Mesenchymal stem cell (in vitro differentiated cells and primary cell): ENCODE measurements at regions not wholly inside any gene's neighbourhood (a gene's known extent, or its start where the extent isn't known, plus 50 kb on each side); places are given as distances from the start of the nearest gene placed in this dataset.
"Not testable (repeated sequence)": the region's sequence is repeated elsewhere in the genome, so short reads cannot be mapped to it uniquely, and the experiment has no call there.

Experiments
- DNase-seq: peaks from one replicate; pipeline ENCODE4 v3.0.0-alpha.2; 2013
- H2AFZ ChIP-seq: one replicate; pipeline ENCODE4 v1.6.1; 2013; ENCODE audit warnings: low read depth, mild to moderate bottlenecking, control low read depth, inconsistent platforms, low read length, moderate library complexity
- H2AK5ac ChIP-seq: 2 replicates; pipeline ENCODE4 v1.6.1; 2013; ENCODE audit warnings: low read length, moderate library complexity, mild to moderate bottlenecking, inconsistent platforms; ENCODE audit not compliant: severe bottlenecking
- H2BK120ac ChIP-seq: one replicate; pipeline ENCODE4 v1.6.1; 2013; ENCODE audit warnings: low read depth, mild to moderate bottlenecking, inconsistent platforms, low read length, moderate library complexity
- H2BK12ac ChIP-seq, 2 experiments: one replicate each; pipeline ENCODE4 v1.6.1; 2013; ENCODE audit warnings: inconsistent platforms in 2 of 2, low read length in 2 of 2, mild to moderate bottlenecking in 2 of 2, moderate library complexity in 2 of 2, control low read depth in 1 of 2
- H2BK15ac ChIP-seq: one replicate; pipeline ENCODE4 v1.6.1; 2013; ENCODE audit warnings: mild to moderate bottlenecking, low read depth, inconsistent platforms; ENCODE audit not compliant: poor library complexity, severe bottlenecking
- H2BK5ac ChIP-seq: 2 replicates; pipeline ENCODE4 v1.6.1; 2013; ENCODE audit warnings: low read depth, mild to moderate bottlenecking, low read length, control low read depth, inconsistent platforms; ENCODE audit not compliant: poor library complexity, severe bottlenecking
- H3K14ac ChIP-seq, 2 experiments: one replicate each; pipeline ENCODE4 v1.6.1; 2013; ENCODE audit warnings: inconsistent platforms in 2 of 2, low read length in 2 of 2, control low read depth in 1 of 2, mild to moderate bottlenecking in 1 of 2, moderate library complexity in 1 of 2
- H3K18ac ChIP-seq, 2 experiments: one replicate each; pipeline ENCODE4 v1.6.1; 2013; ENCODE audit warnings: inconsistent platforms in 2 of 2, low read length in 2 of 2, control low read depth in 1 of 2, low read depth in 1 of 2, mild to moderate bottlenecking in 1 of 2
- H3K23ac ChIP-seq, 2 experiments: one replicate each; pipeline ENCODE4 v1.6.1; 2013; ENCODE audit warnings: inconsistent platforms in 2 of 2, low read length in 2 of 2, mild to moderate bottlenecking in 2 of 2, moderate library complexity in 2 of 2, control low read depth in 1 of 2
- H3K27ac ChIP-seq: 2 replicates; pipeline ENCODE4 v1.5.1; 2013; ENCODE audit warnings: mild to moderate bottlenecking, moderate library complexity, low read length, control low read depth, inconsistent platforms; ENCODE audit not compliant: poor library complexity, severe bottlenecking
- H3K27me3 ChIP-seq, 2 experiments: 2 replicates each; pipeline versions ENCODE4 v1.6.1 to v1.7.0; 2013; ENCODE audit warnings: low read length in 2 of 2, mild to moderate bottlenecking in 2 of 2, moderate library complexity in 2 of 2, control low read depth in 1 of 2, inconsistent platforms in 1 of 2; ENCODE audit not compliant: control insufficient read depth in 1 of 2, insufficient read depth in 1 of 2
- H3K36me3 ChIP-seq, 2 experiments: 2 replicates each; pipeline versions ENCODE4 v1.6.1 to v1.7.0; 2013; ENCODE audit warnings: low read length in 2 of 2, control low read depth in 1 of 2, inconsistent platforms in 1 of 2, low read depth in 1 of 2, mild to moderate bottlenecking in 1 of 2; ENCODE audit not compliant: insufficient read depth in 2 of 2, control insufficient read depth in 1 of 2
- H3K4ac ChIP-seq, 2 experiments: one replicate each; pipeline ENCODE4 v1.6.1; 2013; ENCODE audit warnings: inconsistent platforms in 2 of 2, low read length in 2 of 2, mild to moderate bottlenecking in 2 of 2, moderate library complexity in 2 of 2, control low read depth in 1 of 2, low read depth in 1 of 2
- H3K4me1 ChIP-seq: 2 replicates; pipeline ENCODE4 v1.6.1; 2013; ENCODE audit warnings: low read depth, low read length, control low read depth; ENCODE audit not compliant: control insufficient read depth, insufficient read depth
- H3K4me2 ChIP-seq: 2 replicates; pipeline ENCODE4 v1.6.1; 2013; ENCODE audit warnings: low read length, mild to moderate bottlenecking, inconsistent platforms; ENCODE audit not compliant: poor library complexity, severe bottlenecking
- H3K4me3 ChIP-seq, 2 experiments: 2 replicates each; pipeline versions ENCODE4 v1.5.1 to v1.7.0; 2013; ENCODE audit warnings: low read length in 2 of 2, mild to moderate bottlenecking in 2 of 2, control low read depth in 1 of 2, low read depth in 1 of 2; ENCODE audit not compliant: insufficient read depth in 1 of 2
- H3K79me1 ChIP-seq: replicated peaks from 2 replicates; pipeline ENCODE4 v1.6.1; 2013; ENCODE audit warnings: mild to moderate bottlenecking, control low read depth, low read length, inconsistent platforms; ENCODE audit not compliant: poor library complexity, severe bottlenecking
- H3K9ac ChIP-seq: 2 replicates; pipeline ENCODE4 v1.7.0; 2013; ENCODE audit warnings: mild to moderate bottlenecking, low read length, moderate library complexity
- H3K9me3 ChIP-seq: 2 replicates; pipeline ENCODE4 v1.7.0; 2013; ENCODE audit warnings: mild to moderate bottlenecking, low read length; ENCODE audit not compliant: control insufficient read depth
- H4K8ac ChIP-seq: one replicate; pipeline ENCODE4 v1.6.1; 2013; ENCODE audit warnings: inconsistent platforms, mild to moderate bottlenecking, low read length, moderate library complexity
- H4K91ac ChIP-seq: one replicate; pipeline ENCODE4 v1.6.1; 2013; ENCODE audit warnings: mild to moderate bottlenecking, low read length, inconsistent platforms
- WGBS: methylation state at CpG from one replicate; pipeline ENCODE4 v1.1.7; 2013; ENCODE audit warnings: mixed read lengths; 5-methylcytosine and 5-hydroxymethylcytosine counted together

DNA sequence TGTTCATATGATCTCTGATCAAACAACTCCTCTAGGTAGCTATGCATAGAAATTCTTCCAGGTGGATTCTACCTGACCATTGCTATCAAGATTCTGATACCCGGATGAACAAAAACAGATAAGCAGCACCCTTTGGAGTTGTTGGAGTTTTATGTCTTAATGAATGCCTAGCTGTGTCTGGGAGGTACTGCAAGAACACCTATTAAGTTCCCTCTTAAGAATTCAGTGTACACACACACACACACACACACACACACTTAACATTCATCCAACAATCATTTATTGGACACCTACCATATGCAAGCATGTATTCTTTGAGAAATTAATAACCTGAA, 58.1 kb upstream of the FNDC3B start:
- no peak overlapping the region for H4K91ac ChIP-seq
- H3K18ac ChIP-seq, result no peak overlapping the region

DNA sequence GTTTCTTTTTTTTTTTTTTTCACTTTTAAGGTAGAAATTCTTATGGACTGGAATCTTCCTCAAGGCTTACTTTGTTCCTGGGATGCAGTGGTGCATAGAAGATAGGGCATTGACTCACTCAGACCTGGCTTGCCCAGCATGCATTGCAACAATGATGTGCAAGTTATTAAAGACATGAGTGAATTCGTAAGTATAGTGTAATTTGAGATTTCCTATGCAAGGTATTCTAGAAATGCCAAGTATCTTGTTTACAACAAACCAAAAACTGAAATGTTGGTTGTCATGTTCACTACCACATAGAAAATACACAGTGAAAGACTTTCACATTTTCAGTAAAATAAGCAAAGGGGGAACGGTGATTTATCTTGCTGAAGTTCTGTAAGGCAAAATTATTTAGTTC, 56.5 kb upstream of the FNDC3B start:
- no peak overlapping the region for H3K4ac ChIP-seq
- no peak overlapping the region for H2AK5ac ChIP-seq
- H2BK12ac ChIP-seq, result no peak overlapping the region
- H3K36me3 ChIP-seq, result no peaks in the 10 kb centered on the region
- no peak overlapping the region for H2BK5ac ChIP-seq
- H2BK120ac ChIP-seq, result no peak overlapping the region
- 60% methylated on average over 1 of the region's 2 CpGs for WGBS
- H3K27me3 ChIP-seq, result no peaks in the 10 kb centered on the region
- H2BK15ac ChIP-seq, result no peak overlapping the region
- peak overlapping the region; percentile 48 for H3K9ac ChIP-seq
- no peaks in the 10 kb centered on the region for H3K79me1 ChIP-seq
- H3K27ac ChIP-seq, result peak overlapping the region; percentile 16
- H3K18ac ChIP-seq, result no peak overlapping the region
- no peak overlapping the region for H3K4me2 ChIP-seq
- H3K4me3 ChIP-seq, result no peak overlapping the region
- no peak overlapping the region for H4K91ac ChIP-seq
- H3K23ac ChIP-seq, result no peak overlapping the region
- no peak overlapping the region for H3K14ac ChIP-seq
- no peak overlapping the region for H2AFZ ChIP-seq
- H3K4me1 ChIP-seq, result no peaks in the 10 kb centered on the region
- H4K8ac ChIP-seq, result no peak overlapping the region
- H3K9me3 ChIP-seq, result no peaks in the 10 kb centered on the region
- peak; percentile 52 for DNase-seq

More for the DNA sequence above, 58.1 kb upstream of the FNDC3B start:
- no peak overlapping the region for H3K4me3 ChIP-seq
- H3K36me3 ChIP-seq, result no peaks in the 10 kb centered on the region
- H3K23ac ChIP-seq, result no peak overlapping the region
- no peaks in the 10 kb centered on the region for H3K27me3 ChIP-seq
- no peak overlapping the region for H2AFZ ChIP-seq
- H3K9me3 ChIP-seq, result no peaks in the 10 kb centered on the region
- no peaks in the 10 kb centered on the region for H3K79me1 ChIP-seq
- DNase-seq, result no peak
- no peak overlapping the region for H3K9ac ChIP-seq
- WGBS, result no CpG with 5 or more reads among the region's 1 CpG
- no peak overlapping the region for H2AK5ac ChIP-seq
- no peak overlapping the region for H4K8ac ChIP-seq
- H2BK5ac ChIP-seq, result no peak overlapping the region
- no peak overlapping the region for H3K14ac ChIP-seq
- H2BK12ac ChIP-seq, result no peak overlapping the region
- H3K4ac ChIP-seq, result no peak overlapping the region
- no peak overlapping the region for H2BK15ac ChIP-seq
- H3K4me1 ChIP-seq, result no peaks in the 10 kb centered on the region
- H3K4me2 ChIP-seq, result no peak overlapping the region
- no peak overlapping the region for H2BK120ac ChIP-seq
- H3K27ac ChIP-seq, result no peak overlapping the region

DNA sequence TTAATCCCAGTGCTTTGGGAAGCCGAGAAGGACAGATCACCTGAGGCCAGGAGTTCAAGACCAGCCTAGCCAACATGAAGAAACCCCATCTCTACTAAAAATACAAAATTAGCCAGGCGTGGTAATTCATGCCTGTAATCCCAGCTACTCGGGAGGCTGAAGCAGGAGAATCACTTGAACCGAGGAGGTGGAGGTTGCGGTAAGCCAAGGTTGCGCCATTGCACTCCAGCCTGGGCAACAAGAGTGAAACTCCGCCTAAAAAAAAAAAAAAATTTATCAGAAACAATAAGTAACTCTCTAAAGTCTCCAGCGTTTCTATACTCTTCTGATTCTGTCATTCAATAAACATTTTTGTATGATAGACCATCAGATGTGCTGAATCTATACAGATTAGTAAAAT, 55.7 kb upstream of the FNDC3B start:
- Histone ChIP-seq H2BK12ac (peak overlapping the region in 1 of 2 experiments; percentile 42), H4K8ac (peak overlapping the region; percentile 22)
- WGBS, result 90% methylated on average over 7 of the region's 8 CpGs
- not testable (repeated sequence) for H3K4me2 ChIP-seq, H3K18ac ChIP-seq, H2BK15ac ChIP-seq, H3K36me3 ChIP-seq, H3K79me1 ChIP-seq, H4K91ac ChIP-seq, H3K4me3 ChIP-seq, H3K27me3 ChIP-seq, H3K23ac ChIP-seq, H2AK5ac ChIP-seq, H2BK5ac ChIP-seq, H3K9ac ChIP-seq, H3K4me1 ChIP-seq, H2BK120ac ChIP-seq, H3K4ac ChIP-seq, DNase-seq, H3K14ac ChIP-seq, H2AFZ ChIP-seq, H3K27ac ChIP-seq, H3K9me3 ChIP-seq

DNA sequence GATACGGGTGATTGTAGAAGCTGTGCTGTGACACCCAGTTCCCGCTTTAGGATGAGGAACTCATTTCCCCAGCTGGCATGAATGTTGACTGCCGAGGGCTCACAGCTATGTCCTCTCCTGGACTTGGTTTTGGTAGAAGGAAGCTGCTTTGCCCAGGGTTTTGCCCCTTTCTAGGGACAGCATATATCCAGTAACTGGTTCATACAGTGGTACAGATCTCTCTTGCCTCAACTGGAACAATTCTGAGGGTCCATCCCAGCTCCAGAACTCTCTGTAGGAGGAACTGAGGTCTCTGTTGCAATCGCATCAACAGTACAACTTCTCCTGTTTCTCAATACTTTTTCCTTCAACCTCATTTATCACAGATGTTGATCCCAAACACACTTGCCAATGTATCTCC, 54.5 kb upstream of the FNDC3B start:
- H3K4me3 ChIP-seq, result no peak overlapping the region
- H3K27me3 ChIP-seq, result no peaks in the 10 kb centered on the region
- H3K14ac ChIP-seq, result no peak overlapping the region
- no peak overlapping the region for H2AFZ ChIP-seq
- no peak overlapping the region for H4K91ac ChIP-seq
- H3K4me1 ChIP-seq, result no peaks in the 10 kb centered on the region
- H3K23ac ChIP-seq, result no peak overlapping the region
- DNase-seq, result no peak
- H3K27ac ChIP-seq, result no peak overlapping the region
- no peak overlapping the region for H2BK120ac ChIP-seq
- H3K9ac ChIP-seq, result no peak overlapping the region
- no peaks in the 10 kb centered on the region for H3K79me1 ChIP-seq
- H3K36me3 ChIP-seq, result no peaks in the 10 kb centered on the region
- no peak overlapping the region for H2BK5ac ChIP-seq
- peak overlapping the region in 1 of 2 experiments; percentile 73 for H3K4ac ChIP-seq
- H3K4me2 ChIP-seq, result no peak overlapping the region
- peak overlapping the region in 1 of 2 experiments; percentile 96 for H2BK12ac ChIP-seq
- H2BK15ac ChIP-seq, result peak overlapping the region; percentile 52
- H3K18ac ChIP-seq, result peak overlapping the region in 1 of 2 experiments; percentile 66
- no peak overlapping the region for H2AK5ac ChIP-seq
- no peaks in the 10 kb centered on the region for H3K9me3 ChIP-seq
- no peak overlapping the region for H4K8ac ChIP-seq
- 97% methylated on average over 4 of the region's 4 CpGs for WGBS
